Esophagus squamous epithelium (tissue), 4 donors: ENCODE measurements at regions not wholly inside any gene's neighbourhood (a gene's known extent, or its start where the extent isn't known, plus 50 kb on each side); places are given as distances from the start of the nearest gene placed in this dataset.

ENCODE experiments used
- POLR2A ChIP-seq, 4 donors: fragments of 450-650 bp; IDR thresholded peaks; one replicate each; pipeline ENCODE4 v1.6.1; 2017; ENCODE audit warnings: antibody characterized with exemption in 4 of 4, mild to moderate bottlenecking in 4 of 4, moderate library complexity in 3 of 4
- TF ChIP-seq, protein P1 (sequence below), 6 experiments: fragments of 450-650 bp in 4 of 6; fragments of 200-600 bp in 2 of 6; sonication (generic) in 2 of 6; IDR thresholded peaks; one replicate each; pipeline ENCODE4 v1.5.1; 2016 to 2019; ENCODE audit warnings: antibody characterized with exemption in 6 of 6, mild to moderate bottlenecking in 4 of 6, moderate library complexity in 4 of 6

DNA sequence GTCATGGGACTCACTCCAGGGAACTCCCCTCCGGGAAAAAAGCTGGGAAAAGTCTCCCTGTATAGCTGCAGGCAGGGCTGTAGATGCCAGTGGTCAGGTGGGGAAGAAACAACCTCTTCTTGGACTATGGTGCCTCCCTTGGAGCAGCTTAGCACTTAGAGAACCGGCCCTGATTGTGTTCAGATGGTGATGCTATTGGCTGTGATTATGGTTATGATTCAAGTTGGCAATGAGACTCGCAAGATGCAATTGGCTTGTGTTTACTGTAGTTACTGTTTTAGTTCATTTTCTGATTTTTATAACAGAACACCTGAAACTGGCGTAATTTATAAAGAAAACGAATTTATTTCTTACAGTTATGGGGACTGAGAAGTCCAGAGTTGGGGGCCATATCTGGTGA is 80.9 kb upstream of the ADRA1D start:
- no peak for TF ChIP-seq POLR2A (IDR thresholded peaks at IDR 0.05)
- TF ChIP-seq, protein P1, sequence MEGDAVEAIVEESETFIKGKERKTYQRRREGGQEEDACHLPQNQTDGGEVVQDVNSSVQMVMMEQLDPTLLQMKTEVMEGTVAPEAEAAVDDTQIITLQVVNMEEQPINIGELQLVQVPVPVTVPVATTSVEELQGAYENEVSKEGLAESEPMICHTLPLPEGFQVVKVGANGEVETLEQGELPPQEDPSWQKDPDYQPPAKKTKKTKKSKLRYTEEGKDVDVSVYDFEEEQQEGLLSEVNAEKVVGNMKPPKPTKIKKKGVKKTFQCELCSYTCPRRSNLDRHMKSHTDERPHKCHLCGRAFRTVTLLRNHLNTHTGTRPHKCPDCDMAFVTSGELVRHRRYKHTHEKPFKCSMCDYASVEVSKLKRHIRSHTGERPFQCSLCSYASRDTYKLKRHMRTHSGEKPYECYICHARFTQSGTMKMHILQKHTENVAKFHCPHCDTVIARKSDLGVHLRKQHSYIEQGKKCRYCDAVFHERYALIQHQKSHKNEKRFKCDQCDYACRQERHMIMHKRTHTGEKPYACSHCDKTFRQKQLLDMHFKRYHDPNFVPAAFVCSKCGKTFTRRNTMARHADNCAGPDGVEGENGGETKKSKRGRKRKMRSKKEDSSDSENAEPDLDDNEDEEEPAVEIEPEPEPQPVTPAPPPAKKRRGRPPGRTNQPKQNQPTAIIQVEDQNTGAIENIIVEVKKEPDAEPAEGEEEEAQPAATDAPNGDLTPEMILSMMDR (IDR thresholded peaks at IDR 0.05), result no peak
